ENCODE measurements at regions not wholly inside any gene's neighbourhood (a gene's known extent, or its start where the extent isn't known, plus 50 kb on each side); places are given as distances from the start of the nearest gene placed in this dataset.
"Not testable (repeated sequence)": the region's sequence is repeated elsewhere in the genome, so short reads cannot be mapped to it uniquely, and the experiment has no call there.

GRCh38 chr19:20359933-20360720 lies 193.1 kb downstream of the ZNF486 start:
- DNase-seq (no peak), ATAC-seq (replicated peaks) (no peak)
- H3K4me1 Mint-ChIP-seq (ENCODE audit: low read depth in 2 of 2): no peaks in the 10 kb centered on the region
- no peaks in the 10 kb centered on the region for H3K9me3 Mint-ChIP-seq
- H3K4me3 Mint-ChIP-seq: no peak overlapping the region
- peaks cover 10% of the 10 kb centered on the region for H3K36me3 Mint-ChIP-seq (ENCODE audit: insufficient read depth)
- peaks cover 8 to 11% of the 10 kb centered on the region in 2 donors for H3K27me3 Mint-ChIP-seq
- no peak overlapping the region for H3K27ac Mint-ChIP-seq

GRCh38 chr19:20358841-20359465 lies 191.9 kb downstream of the ZNF486 start:
- not testable (repeated sequence) for H3K4me3 Mint-ChIP-seq; DNase-seq; H3K9me3 Mint-ChIP-seq; ATAC-seq (replicated peaks); H3K27ac Mint-ChIP-seq; H3K4me1 Mint-ChIP-seq (ENCODE audit: low read depth in 2 of 2); H3K36me3 Mint-ChIP-seq (ENCODE audit: insufficient read depth)
- peaks cover 0 to 11% of the 10 kb centered on the region in 2 donors for H3K27me3 Mint-ChIP-seq

- no peak overlapping the region for H3K4me3 Mint-ChIP-seq
- no peaks in the 10 kb centered on the region for H3K4me1 Mint-ChIP-seq (ENCODE audit: low read depth in 2 of 2)
- peaks cover 0 to 9% of the 10 kb centered on the region in 2 donors for H3K27me3 Mint-ChIP-seq
- no peaks in the 10 kb centered on the region for H3K9me3 Mint-ChIP-seq
- peaks cover 10% of the 10 kb centered on the region for H3K36me3 Mint-ChIP-seq (ENCODE audit: insufficient read depth)
- DNase-seq (no peak), ATAC-seq (replicated peaks) (no peak)
- H3K27ac Mint-ChIP-seq: no peak overlapping the region
Observed at GRCh38 chr19:20357921-20358320, 190.9 kb downstream of the ZNF486 start.

GRCh38 chr19:20351244-20351643 lies 184.2 kb downstream of the ZNF486 start:
- Mint-ChIP-seq H3K36me3 (ENCODE audit: insufficient read depth) (peaks cover 6% of the 10 kb centered on the region), H3K4me3 (no peak overlapping the region), H3K4me1 (ENCODE audit: low read depth in 2 of 2) (no peaks in the 10 kb centered on the region), H3K9me3 (no peaks in the 10 kb centered on the region), H3K27ac (no peak overlapping the region), H3K27me3 (no peaks in the 10 kb centered on the region)
- DNase-seq (no peak), ATAC-seq (replicated peaks) (no peak)

- no peaks in the 10 kb centered on the region for H3K9me3 Mint-ChIP-seq
- no peak overlapping the region for H3K4me3 Mint-ChIP-seq
- ATAC-seq (replicated peaks) (no peak), DNase-seq (no peak)
- H3K27ac Mint-ChIP-seq: no peak overlapping the region
- H3K4me1 Mint-ChIP-seq (ENCODE audit: low read depth in 2 of 2): no peaks in the 10 kb centered on the region
- H3K27me3 Mint-ChIP-seq: no peaks in the 10 kb centered on the region
- no peaks in the 10 kb centered on the region for H3K36me3 Mint-ChIP-seq (ENCODE audit: insufficient read depth)
Observed at GRCh38 chr19:20349206-20349605, 182.2 kb downstream of the ZNF486 start.

- no peak overlapping the region for H3K4me3 Mint-ChIP-seq
- DNase-seq: no peak
- no peaks in the 10 kb centered on the region for H3K4me1 Mint-ChIP-seq (ENCODE audit: low read depth in 2 of 2)
- no peak overlapping the region for H3K27ac Mint-ChIP-seq
- no peaks in the 10 kb centered on the region for H3K9me3 Mint-ChIP-seq
- peaks cover 0 to 6% of the 10 kb centered on the region in 2 donors for H3K27me3 Mint-ChIP-seq
- ATAC-seq (replicated peaks): no peak
- H3K36me3 Mint-ChIP-seq (ENCODE audit: insufficient read depth): no peaks in the 10 kb centered on the region
Observed at GRCh38 chr19:20339444-20339843, 172.4 kb downstream of the ZNF486 start.

- no peaks in the 10 kb centered on the region for H3K9me3 Mint-ChIP-seq
Observed at GRCh38 chr19:20334760-20335159, 167.7 kb downstream of the ZNF486 start.

GRCh38 chr19:20333508-20333907 lies 166.5 kb downstream of the ZNF486 start:
- H3K27me3 Mint-ChIP-seq: peaks cover 0 to 6% of the 10 kb centered on the region in 2 donors
- no peak overlapping the region for H3K27ac Mint-ChIP-seq
- H3K4me1 Mint-ChIP-seq (ENCODE audit: low read depth in 2 of 2): no peaks in the 10 kb centered on the region
- DNase-seq (no peak), ATAC-seq (replicated peaks) (no peak)
- no peak overlapping the region for H3K4me3 Mint-ChIP-seq
- H3K9me3 Mint-ChIP-seq: no peaks in the 10 kb centered on the region
- no peaks in the 10 kb centered on the region for H3K36me3 Mint-ChIP-seq (ENCODE audit: insufficient read depth)

More at GRCh38 chr19:20334760-20335159, 167.7 kb downstream of the ZNF486 start:
- H3K27ac Mint-ChIP-seq: no peak overlapping the region
- DNase-seq (no peak), ATAC-seq (replicated peaks) (no peak)
- H3K27me3 Mint-ChIP-seq: peaks cover 0 to 6% of the 10 kb centered on the region in 2 donors
- H3K4me3 Mint-ChIP-seq: no peak overlapping the region
- no peaks in the 10 kb centered on the region for H3K4me1 Mint-ChIP-seq (ENCODE audit: low read depth in 2 of 2)
- H3K36me3 Mint-ChIP-seq (ENCODE audit: insufficient read depth): no peaks in the 10 kb centered on the region

GRCh38 chr19:20325151-20325550 lies 158.1 kb downstream of the ZNF486 start:
- Mint-ChIP-seq H3K4me3 (no peak overlapping the region), H3K27ac (no peak overlapping the region), H3K4me1 (ENCODE audit: low read depth in 2 of 2) (no peaks in the 10 kb centered on the region), H3K36me3 (ENCODE audit: insufficient read depth) (no peaks in the 10 kb centered on the region), H3K27me3 (peaks cover 0 to 5% of the 10 kb centered on the region in 2 donors), H3K9me3 (no peaks in the 10 kb centered on the region)
- ATAC-seq (replicated peaks) (no peak), DNase-seq (no peak)

GRCh38 chr19:20321139-20321763 lies 154.2 kb downstream of the ZNF486 start:
- H3K9me3 Mint-ChIP-seq: no peaks in the 10 kb centered on the region
- ATAC-seq (replicated peaks) (no peak), DNase-seq (no peak)
- no peaks in the 10 kb centered on the region for H3K4me1 Mint-ChIP-seq (ENCODE audit: low read depth in 2 of 2)
- no peaks in the 10 kb centered on the region for H3K36me3 Mint-ChIP-seq (ENCODE audit: insufficient read depth)
- peaks cover 0 to 5% of the 10 kb centered on the region in 2 donors for H3K27me3 Mint-ChIP-seq
- H3K27ac Mint-ChIP-seq: no peak overlapping the region
- no peak overlapping the region for H3K4me3 Mint-ChIP-seq

- H3K4me3 Mint-ChIP-seq: no peak overlapping the region
- H3K9me3 Mint-ChIP-seq: no peaks in the 10 kb centered on the region
- H3K27me3 Mint-ChIP-seq: peaks cover 0 to 5% of the 10 kb centered on the region in 2 donors
- H3K27ac Mint-ChIP-seq: no peak overlapping the region
- H3K36me3 Mint-ChIP-seq (ENCODE audit: insufficient read depth): no peaks in the 10 kb centered on the region
- ATAC-seq (replicated peaks) (no peak), DNase-seq (no peak)
- H3K4me1 Mint-ChIP-seq (ENCODE audit: low read depth in 2 of 2): no peaks in the 10 kb centered on the region
Observed at GRCh38 chr19:20320191-20320590, 153.2 kb downstream of the ZNF486 start.

GRCh38 chr19:20318616-20319015 lies 151.6 kb downstream of the ZNF486 start:
- no peak for DNase-seq
- no peak for ATAC-seq (replicated peaks)
- Mint-ChIP-seq H3K9me3 (no peaks in the 10 kb centered on the region), H3K36me3 (ENCODE audit: insufficient read depth) (no peaks in the 10 kb centered on the region), H3K4me1 (ENCODE audit: low read depth in 2 of 2) (no peaks in the 10 kb centered on the region), H3K4me3 (no peak overlapping the region), H3K27me3 (peaks cover 0 to 5% of the 10 kb centered on the region in 2 donors), H3K27ac (no peak overlapping the region)

GRCh38 chr19:20315543-20315942 lies 148.5 kb downstream of the ZNF486 start:
- no peak for ATAC-seq (replicated peaks)
- no peaks in the 10 kb centered on the region for H3K27me3 Mint-ChIP-seq
- no peaks in the 10 kb centered on the region for H3K9me3 Mint-ChIP-seq
- H3K27ac Mint-ChIP-seq: no peak overlapping the region
- no peak for DNase-seq
- no peak overlapping the region for H3K4me3 Mint-ChIP-seq
- no peaks in the 10 kb centered on the region for H3K4me1 Mint-ChIP-seq (ENCODE audit: low read depth in 2 of 2)
- no peaks in the 10 kb centered on the region for H3K36me3 Mint-ChIP-seq (ENCODE audit: insufficient read depth)

- Mint-ChIP-seq H3K36me3 (ENCODE audit: insufficient read depth) (no peaks in the 10 kb centered on the region), H3K9me3 (no peaks in the 10 kb centered on the region), H3K4me1 (ENCODE audit: low read depth in 2 of 2) (no peaks in the 10 kb centered on the region), H3K27me3 (no peaks in the 10 kb centered on the region), H3K4me3 (no peak overlapping the region), H3K27ac (no peak overlapping the region)
- DNase-seq (no peak), ATAC-seq (replicated peaks) (no peak)
Observed at GRCh38 chr19:20313894-20314293, 146.9 kb downstream of the ZNF486 start.
